ENCODE measurements at regions not wholly inside any gene's neighbourhood (a gene's known extent, or its start where the extent isn't known, plus 50 kb on each side); places are given as distances from the start of the nearest gene placed in this dataset.

- H3K36me3 ChIP-seq (ENCODE audit: insufficient read depth, low read length): no peaks in the 10 kb centered on the region
- intact Hi-C loops (cut with DNase I, micrococcal nuclease): no loop called here
- H3K27me3 Mint-ChIP-seq: no peaks in the 10 kb centered on the region
- no peak overlapping the region for H3K4me3 ChIP-seq (ENCODE audit: low read length)
- H3K4me3 Mint-ChIP-seq: no peak overlapping the region
- no peak for TF ChIP-seq CTCF (IDR thresholded peaks at IDR 0.05)
- CTCF ChIA-PET: no interaction called here
- no peak overlapping the region for H3K27ac ChIP-seq (ENCODE audit: low read depth in 1 of 2, low read length in 2 of 2)
- H3K4me1 Mint-ChIP-seq (ENCODE audit: low read depth): no peaks in the 10 kb centered on the region
- no peaks in the 10 kb centered on the region for H3K9me3 Mint-ChIP-seq
- no peak overlapping the region for H3K27ac Mint-ChIP-seq
- no peaks in the 10 kb centered on the region for H3K36me3 Mint-ChIP-seq (ENCODE audit: low read depth)
- no peaks in the 10 kb centered on the region for H3K4me1 ChIP-seq (ENCODE audit: insufficient read depth, low read length)
- POLR2A ChIA-PET: no interaction called here
- peaks cover 0 to 3% of the 10 kb centered on the region in 2 experiments for H3K9me3 ChIP-seq (ENCODE audit: control insufficient read depth in 1 of 2, insufficient read depth in 1 of 2, low read length in 2 of 2)
- DNase-seq (no peak), ATAC-seq (ENCODE audit: poor library complexity) (no peak)
- no peaks in the 10 kb centered on the region for H3K27me3 ChIP-seq (ENCODE audit: control insufficient read depth in 1 of 2, insufficient read depth in 2 of 2, low read length in 2 of 2)
These were observed 109.8 kb upstream of the EDIL3 start for GRCh38 chr5:84494453-84494852.

- intact Hi-C loops (cut with DNase I, micrococcal nuclease): no loop called here
- Mint-ChIP-seq H3K27ac (no peak overlapping the region), H3K36me3 (ENCODE audit: low read depth) (no peaks in the 10 kb centered on the region), H3K9me3 (no peaks in the 10 kb centered on the region), H3K4me1 (ENCODE audit: low read depth) (no peaks in the 10 kb centered on the region), H3K4me3 (no peak overlapping the region), H3K27me3 (no peaks in the 10 kb centered on the region)
- no peak for TF ChIP-seq CTCF (IDR thresholded peaks at IDR 0.05)
- no peak overlapping the region for H3K27ac ChIP-seq (ENCODE audit: low read depth in 1 of 2, low read length in 2 of 2)
- ChIA-PET CTCF (no interaction called here), POLR2A (no interaction called here)
- no peaks in the 10 kb centered on the region for H3K27me3 ChIP-seq (ENCODE audit: control insufficient read depth in 1 of 2, insufficient read depth in 2 of 2, low read length in 2 of 2)
- DNase-seq (no peak), ATAC-seq (ENCODE audit: poor library complexity) (no peak)
- H3K9me3 ChIP-seq (ENCODE audit: control insufficient read depth in 1 of 2, insufficient read depth in 1 of 2, low read length in 2 of 2): no peaks in the 10 kb centered on the region
- no peaks in the 10 kb centered on the region for H3K36me3 ChIP-seq (ENCODE audit: insufficient read depth, low read length)
- no peak overlapping the region for H3K4me3 ChIP-seq (ENCODE audit: low read length)
- no peaks in the 10 kb centered on the region for H3K4me1 ChIP-seq (ENCODE audit: insufficient read depth, low read length)
These were observed 103.3 kb upstream of the EDIL3 start for GRCh38 chr5:84487963-84488362.

DNA sequence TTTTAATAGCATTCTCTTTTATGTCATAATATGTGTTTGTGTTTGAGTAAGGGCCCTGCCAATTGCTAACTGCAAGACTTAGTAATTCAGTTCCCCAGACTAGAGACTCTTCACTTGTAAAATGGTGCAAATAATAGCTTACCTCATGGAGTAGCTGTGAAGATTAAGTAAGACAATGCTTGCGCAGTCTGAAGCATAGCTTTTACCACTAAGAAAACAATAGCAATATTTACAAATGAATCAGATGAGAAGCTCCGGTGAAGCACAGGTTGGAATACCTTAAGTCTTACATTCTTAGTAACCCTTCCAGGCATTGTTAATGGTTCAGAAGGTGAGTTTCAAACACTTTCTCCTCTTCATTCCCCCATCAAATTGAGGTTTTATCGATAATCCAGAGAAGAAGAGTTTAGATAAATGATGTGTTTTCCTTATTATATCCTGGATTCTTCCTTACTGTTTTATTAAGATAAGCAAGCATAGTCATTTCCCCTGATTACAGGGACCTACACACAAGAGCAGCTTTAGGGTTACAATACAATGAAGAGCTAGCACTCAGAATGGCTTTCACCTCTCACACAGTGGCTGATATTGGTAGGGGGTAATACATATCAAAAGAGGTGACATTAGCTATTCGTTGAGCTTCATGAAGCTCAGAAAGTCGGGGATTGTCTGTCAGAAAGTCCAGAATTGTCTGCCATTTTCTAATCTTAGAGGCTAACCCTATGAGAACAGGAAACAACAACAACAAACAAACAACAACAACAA lies 96.4 kb upstream of the EDIL3 start:
- no peaks in the 10 kb centered on the region for H3K4me1 ChIP-seq (ENCODE audit: insufficient read depth, low read length)
- no peak for ATAC-seq (ENCODE audit: poor library complexity)
- Mint-ChIP-seq H3K9me3 (no peaks in the 10 kb centered on the region), H3K4me1 (ENCODE audit: low read depth) (no peaks in the 10 kb centered on the region), H3K36me3 (ENCODE audit: low read depth) (no peaks in the 10 kb centered on the region), H3K27me3 (no peaks in the 10 kb centered on the region), H3K4me3 (no peak overlapping the region), H3K27ac (no peak overlapping the region)
- H3K27me3 ChIP-seq (ENCODE audit: control insufficient read depth in 1 of 2, insufficient read depth in 2 of 2, low read length in 2 of 2): no peaks in the 10 kb centered on the region
- no peaks in the 10 kb centered on the region for H3K9me3 ChIP-seq (ENCODE audit: control insufficient read depth in 1 of 2, insufficient read depth in 1 of 2, low read length in 2 of 2)
- TF ChIP-seq CTCF (IDR thresholded peaks at IDR 0.05): no peak
- H3K27ac ChIP-seq (ENCODE audit: low read depth in 1 of 2, low read length in 2 of 2): no peak overlapping the region
- H3K36me3 ChIP-seq (ENCODE audit: insufficient read depth, low read length): no peaks in the 10 kb centered on the region
- DNase-seq: no peak
- ChIA-PET CTCF (interaction anchor here (0.6 kb wide), 2 partner anchors 86 to 569 kb away, joined by 3 read pairs; no protein-coding TSS in a partner anchor), POLR2A (no interaction called here)
- intact Hi-C loops (cut with DNase I, micrococcal nuclease): no loop called here
- H3K4me3 ChIP-seq (ENCODE audit: low read length): no peak overlapping the region
